RWPE1 (cell line): ENCODE measurements at regions not wholly inside any gene's neighbourhood (a gene's known extent, or its start where the extent isn't known, plus 50 kb on each side); places are given as distances from the start of the nearest gene placed in this dataset.
"Not testable (repeated sequence)": the region's sequence is repeated elsewhere in the genome, so short reads cannot be mapped to it uniquely, and the experiment has no call there.

Source experiments
- CTCF ChIA-PET: fragments of 350-600 bp; sonication (Branson Sonifier 250); formaldehyde crosslinking; extraction: SDS; loops from one replicate; lab custom pipeline; 2021; lab: Yijun Ruan, JAX
- POLR2A ChIA-PET: fragments of 400-600 bp; formaldehyde crosslinking; extraction: SDS; loops from one replicate; lab custom pipeline; 2020; ENCODE audit warnings: antibody characterized with exemption; ENCODE audit not compliant: low non-redundant PET; lab: Yijun Ruan, JAX
- DNase-seq: peaks from one replicate; pipeline ENCODE4 v3.0.0; 2012; ENCODE audit warnings: low spot score
- H3K27ac ChIP-seq: fragments of 450-650 bp; 2 replicates; pipeline ENCODE4 v1.5.1; 2017
- CTCF ChIP-seq: fragments of 450-650 bp; conservative IDR thresholded peaks from 2 replicates; pipeline ENCODE4 v1.5.1; 2017; ENCODE audit warnings: low read depth, mild to moderate bottlenecking

- no peak for DNase-seq
- CTCF ChIA-PET, result no interaction called here
- POLR2A ChIA-PET, result no interaction called here
- no peak for TF ChIP-seq CTCF
- no peak overlapping the region for H3K27ac ChIP-seq
Measured at GRCh38 chr1:72431810-72432209, 149.5 kb upstream of the NEGR1 start.

GRCh38 chr1:72428276-72428675, 145.9 kb upstream of the NEGR1 start:
- CTCF ChIA-PET, POLR2A ChIA-PET, DNase-seq, H3K27ac ChIP-seq: not testable (repeated sequence)

DNA sequence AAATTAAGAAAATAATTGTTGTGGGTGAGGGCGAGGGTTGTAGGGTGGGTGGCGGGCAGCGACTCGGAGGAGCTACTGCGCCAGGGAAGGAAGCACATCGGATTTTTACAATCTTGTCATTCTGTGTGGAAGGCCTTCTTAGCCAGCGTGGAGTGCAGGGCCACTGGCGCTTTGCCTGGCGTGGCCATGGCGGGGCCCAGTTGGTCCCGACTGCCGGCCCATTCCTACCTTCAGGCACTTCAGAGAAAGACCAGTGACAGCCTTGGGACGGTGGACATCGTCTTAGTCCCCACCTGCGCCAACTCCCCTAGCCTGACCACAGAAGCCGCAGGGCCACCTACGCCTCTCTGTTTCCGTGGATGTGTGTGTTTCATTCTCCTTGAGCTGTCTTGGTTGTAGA, 136.9 kb upstream of the NEGR1 start:
- CTCF ChIA-PET, result no interaction called here
- no peak for DNase-seq
- POLR2A ChIA-PET, result no interaction called here
- no peak for TF ChIP-seq CTCF
- H3K27ac ChIP-seq, result no peak overlapping the region

- DNase-seq, result no peak
- ChIA-PET CTCF (no interaction called here), POLR2A (no interaction called here)
- no peak for TF ChIP-seq CTCF
- H3K27ac ChIP-seq, result no peak overlapping the region
Measured at GRCh38 chr1:72412286-72412685, 129.9 kb upstream of the NEGR1 start.

GRCh38 chr1:72399807-72400206, 117.5 kb upstream of the NEGR1 start:
- no peak for DNase-seq
- H3K27ac ChIP-seq, result no peak overlapping the region
- ChIA-PET CTCF (no interaction called here), POLR2A (no interaction called here)
- TF ChIP-seq CTCF, result no peak

DNA sequence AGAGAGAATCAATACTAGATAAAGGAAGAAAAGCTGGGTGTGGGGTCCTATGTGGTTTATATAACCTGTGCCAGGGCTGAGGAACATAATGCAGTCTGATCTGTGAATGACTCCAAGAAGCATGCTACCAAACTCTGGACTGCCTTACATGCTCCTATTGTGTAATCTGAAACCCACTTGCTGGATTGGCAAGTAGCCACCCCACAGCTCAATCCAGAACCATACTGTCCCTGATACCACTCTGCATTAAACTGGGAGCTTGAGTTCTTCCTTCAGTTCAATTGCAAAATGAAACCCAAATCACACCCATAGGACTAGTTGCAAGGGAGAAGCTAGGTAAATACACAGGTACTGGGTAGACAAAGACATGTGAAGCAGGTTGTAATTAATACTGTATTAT, 115.4 kb upstream of the NEGR1 start:
- no peak overlapping the region for H3K27ac ChIP-seq
- ChIA-PET CTCF (no interaction called here), POLR2A (no interaction called here)
- DNase-seq, result no peak
- no peak for TF ChIP-seq CTCF

DNA sequence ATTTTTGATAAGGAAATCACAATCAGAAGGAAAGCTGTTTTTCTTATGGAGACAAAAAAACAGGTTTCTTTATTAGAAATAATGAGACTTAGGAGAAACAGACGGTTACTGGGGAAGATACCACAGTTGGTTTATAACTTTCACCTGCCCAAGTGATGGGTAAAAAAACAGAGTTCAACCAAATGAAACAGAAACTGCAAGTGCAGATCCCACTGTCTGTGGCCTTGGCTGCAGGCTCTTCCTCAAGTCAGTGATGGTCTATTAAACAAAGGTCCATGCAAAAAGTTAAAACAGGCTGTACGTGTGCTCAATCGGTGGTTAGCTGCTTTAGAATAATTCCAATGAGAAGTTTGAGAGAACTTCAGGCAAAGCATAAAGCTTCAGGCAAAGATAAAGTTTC, 112.1 kb upstream of the NEGR1 start:
- ChIA-PET POLR2A (no interaction called here), CTCF (no interaction called here)
- H3K27ac ChIP-seq, result no peak overlapping the region

More for the DNA sequence above, 112.1 kb upstream of the NEGR1 start:
- DNase-seq, result no peak
- no peak for TF ChIP-seq CTCF
